HG03439 (cell line): ENCODE measurements at regions not wholly inside any gene's neighbourhood (a gene's known extent, or its start where the extent isn't known, plus 50 kb on each side); places are given as distances from the start of the nearest gene placed in this dataset.

Experiments
- ATAC-seq: cut with Tn5 transposase; IDR thresholded peaks from one replicate; pipeline ENCODE4 v1.9.1; 2021; ENCODE audit warnings: mild to moderate bottlenecking, moderate library complexity; ENCODE audit not compliant: unreplicated experiment

DNA sequence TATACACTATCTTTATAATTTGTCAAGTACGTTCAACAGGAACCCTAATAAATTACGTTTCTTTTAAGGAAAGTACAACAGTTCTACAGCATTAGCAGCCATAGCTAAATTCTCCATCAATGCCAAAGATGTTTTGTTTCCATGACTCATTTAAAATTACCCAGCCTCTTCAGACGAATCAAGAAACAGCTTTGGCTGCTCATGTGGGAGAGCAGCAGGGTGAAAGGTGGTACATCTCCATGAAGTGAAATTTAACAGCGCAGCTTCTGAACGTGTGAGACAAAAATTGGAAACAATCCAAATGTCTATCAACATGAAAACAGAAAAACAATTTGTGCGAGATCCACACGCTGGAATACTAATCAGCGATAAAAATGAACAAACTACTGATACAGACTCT lies 327.3 kb upstream of the CDH6 start:
- no peak for ATAC-seq

- no peak for ATAC-seq
Observed at GRCh38 chr5:30856242-30856641, 337.2 kb upstream of the CDH6 start.

- no peak for ATAC-seq
Observed at GRCh38 chr5:30853158-30853557, 340.3 kb upstream of the CDH6 start.

DNA sequence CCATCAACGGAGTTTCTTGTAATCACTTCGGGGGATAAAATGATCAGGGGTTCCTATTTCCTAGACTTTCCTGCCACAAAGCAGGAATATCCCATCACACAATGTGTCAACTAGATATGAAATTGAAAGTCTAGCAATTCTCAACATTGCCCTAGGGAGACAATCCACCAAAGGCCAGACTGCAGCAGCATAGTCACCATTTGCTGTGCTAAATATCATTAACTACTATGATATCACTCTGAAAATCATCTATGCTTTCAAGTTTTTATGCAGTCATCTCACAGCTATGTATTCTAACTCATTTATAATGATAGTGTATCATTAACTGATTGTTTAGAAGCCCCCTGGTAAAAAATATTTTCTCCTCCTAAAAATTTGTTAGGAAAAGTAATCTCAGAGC lies 342.6 kb upstream of the CDH6 start:
- no peak for ATAC-seq

GRCh38 chr5:30849931-30850710 lies 343.4 kb upstream of the CDH6 start:
- ATAC-seq, result no peak

DNA sequence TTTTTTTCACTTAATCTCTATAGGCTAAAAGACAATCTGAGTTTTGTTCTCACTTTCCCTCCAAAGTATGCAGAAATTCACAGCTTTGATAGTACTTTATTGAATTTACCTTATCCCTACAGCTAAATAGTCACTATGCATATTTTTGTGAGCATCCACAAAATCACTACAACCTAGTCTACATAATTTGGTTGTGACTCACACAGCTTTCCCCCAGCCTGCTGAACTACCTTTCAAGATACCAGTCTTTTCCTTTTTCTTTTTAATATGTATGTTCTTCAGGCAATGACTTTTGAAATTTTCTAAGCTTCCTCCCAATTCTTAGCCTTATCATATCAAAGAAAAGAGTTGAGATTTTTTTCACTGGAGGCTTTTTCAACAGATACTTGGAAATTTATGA lies 347.3 kb upstream of the CDH6 start:
- no peak for ATAC-seq

- no peak for ATAC-seq
Observed at GRCh38 chr5:30845194-30845593, 348.3 kb upstream of the CDH6 start.

- ATAC-seq, result no peak
Observed at GRCh38 chr5:30843541-30843940, 349.9 kb upstream of the CDH6 start.

GRCh38 chr5:30839956-30840355 lies 353.5 kb upstream of the CDH6 start:
- no peak for ATAC-seq

DNA sequence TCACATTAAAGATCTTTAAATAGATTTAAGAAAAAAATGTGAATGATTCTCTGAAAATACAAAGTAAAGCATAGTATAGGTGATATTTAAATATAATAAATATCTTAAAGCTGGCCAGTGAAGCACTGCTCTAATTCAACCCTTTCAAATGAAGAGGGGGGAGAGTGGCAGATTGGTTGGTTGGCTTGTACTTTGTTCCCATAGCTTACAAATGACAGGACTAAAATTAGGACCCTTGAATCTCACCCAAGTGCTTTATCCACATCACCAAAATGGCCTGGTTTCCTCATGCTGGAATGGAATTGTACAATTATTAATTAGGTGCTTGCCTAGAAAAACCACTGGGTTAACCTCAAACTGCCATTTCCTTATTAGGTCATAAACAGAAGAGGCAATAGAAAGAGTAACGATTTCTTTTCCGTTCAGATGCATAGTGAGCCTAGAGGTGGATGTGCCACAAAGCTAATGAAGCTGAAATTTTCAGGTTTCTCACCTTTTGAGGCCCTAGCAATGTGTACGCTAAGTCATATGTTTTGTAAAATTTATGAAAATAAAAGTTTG lies 354.5 kb upstream of the CDH6 start:
- ATAC-seq, result no peak

DNA sequence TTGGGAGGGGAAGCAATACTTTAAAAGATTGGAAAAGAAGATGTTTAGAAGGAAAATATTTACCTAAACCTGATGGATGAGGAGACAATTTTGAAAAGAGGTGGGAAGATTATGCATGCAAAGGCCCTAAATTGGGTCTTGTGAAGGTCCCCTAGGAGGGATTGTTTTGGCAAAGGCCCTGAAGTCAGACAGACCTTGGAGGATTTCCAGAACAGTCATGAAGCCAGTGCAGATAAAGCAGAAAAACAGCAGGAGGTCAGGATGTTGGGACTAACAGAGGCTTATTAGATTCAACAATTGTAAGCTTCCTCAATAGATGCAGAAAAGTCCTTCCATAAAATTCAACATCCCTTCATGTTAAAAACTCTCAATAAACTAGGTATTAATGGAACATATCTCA lies 361.0 kb upstream of the CDH6 start:
- no peak for ATAC-seq

DNA sequence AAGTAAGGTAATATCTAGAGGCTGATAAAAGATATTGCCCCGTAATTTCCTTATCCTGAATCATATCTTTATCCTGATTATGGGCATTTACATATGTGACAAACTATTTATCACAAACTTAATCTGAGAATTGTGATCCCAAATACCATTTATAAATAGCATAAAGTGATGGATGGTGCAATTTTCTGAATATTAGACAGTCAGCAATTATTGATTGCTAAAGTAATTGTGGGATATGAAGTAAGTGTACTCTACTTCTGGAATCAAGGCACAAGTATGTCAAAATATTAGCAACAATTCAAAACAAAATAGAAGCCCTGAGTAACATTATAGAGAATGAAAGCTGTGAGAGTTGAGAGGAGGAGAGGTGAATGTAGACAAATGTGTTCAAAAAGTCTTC lies 361.9 kb upstream of the CDH6 start:
- ATAC-seq, result no peak

GRCh38 chr5:30831123-30831522 lies 362.4 kb upstream of the CDH6 start:
- ATAC-seq, result no peak

DNA sequence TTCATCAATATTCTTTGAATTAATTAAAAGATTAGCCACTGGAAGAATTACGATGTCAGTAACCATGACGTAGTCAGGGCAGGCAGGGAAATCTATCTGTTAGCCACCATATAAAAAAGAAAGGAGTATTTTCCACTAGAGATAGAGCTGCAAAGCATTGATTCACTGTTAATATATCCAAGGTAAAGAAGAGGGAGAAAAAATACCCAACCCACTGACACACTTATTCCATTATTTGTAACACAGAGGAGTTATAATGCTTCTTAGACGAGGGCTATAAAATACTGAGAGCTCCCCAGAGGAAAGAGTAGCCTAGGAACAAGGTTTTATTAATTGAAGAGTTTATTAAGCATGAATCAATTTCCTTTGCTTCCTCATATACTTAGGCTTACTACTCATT lies 382.2 kb upstream of the CDH6 start:
- ATAC-seq, result no peak

DNA sequence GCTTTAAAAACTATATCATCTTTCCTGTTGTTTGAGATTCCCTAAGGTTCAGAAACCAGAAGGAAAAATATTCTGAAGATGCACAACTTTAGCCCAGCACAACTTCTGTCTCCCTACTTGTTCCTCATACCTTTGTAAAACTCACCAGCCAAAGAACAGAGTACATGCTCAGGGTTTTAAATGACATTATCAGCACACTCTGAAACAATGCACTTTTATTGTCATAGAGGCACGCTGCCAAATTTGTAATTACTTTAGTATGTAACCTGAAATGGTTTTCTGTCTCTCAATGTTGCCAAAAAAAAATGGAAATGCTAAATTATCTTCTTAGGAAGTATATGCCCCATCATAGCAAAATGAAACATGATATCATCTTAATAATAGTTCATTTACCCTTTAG lies 383.6 kb upstream of the CDH6 start:
- no peak for ATAC-seq

DNA sequence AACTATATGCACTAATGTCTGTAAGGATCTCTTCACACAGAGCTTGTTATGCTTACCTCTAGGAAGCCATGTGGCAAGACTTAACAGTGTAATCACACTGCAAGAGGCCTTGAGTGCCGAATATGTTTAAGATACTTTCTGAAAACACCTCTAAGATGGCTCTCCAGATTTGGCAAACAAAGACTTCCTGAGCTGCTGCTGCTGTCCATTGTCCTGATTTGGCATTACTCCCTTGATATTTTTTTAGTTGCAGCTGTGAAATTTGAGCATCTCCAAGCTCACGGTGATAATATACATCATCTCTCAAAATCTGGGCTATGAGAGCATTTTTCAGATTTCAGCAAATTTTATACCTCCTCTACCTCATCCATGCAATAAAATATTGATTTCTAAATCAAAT lies 384.5 kb upstream of the CDH6 start:
- ATAC-seq, result no peak

DNA sequence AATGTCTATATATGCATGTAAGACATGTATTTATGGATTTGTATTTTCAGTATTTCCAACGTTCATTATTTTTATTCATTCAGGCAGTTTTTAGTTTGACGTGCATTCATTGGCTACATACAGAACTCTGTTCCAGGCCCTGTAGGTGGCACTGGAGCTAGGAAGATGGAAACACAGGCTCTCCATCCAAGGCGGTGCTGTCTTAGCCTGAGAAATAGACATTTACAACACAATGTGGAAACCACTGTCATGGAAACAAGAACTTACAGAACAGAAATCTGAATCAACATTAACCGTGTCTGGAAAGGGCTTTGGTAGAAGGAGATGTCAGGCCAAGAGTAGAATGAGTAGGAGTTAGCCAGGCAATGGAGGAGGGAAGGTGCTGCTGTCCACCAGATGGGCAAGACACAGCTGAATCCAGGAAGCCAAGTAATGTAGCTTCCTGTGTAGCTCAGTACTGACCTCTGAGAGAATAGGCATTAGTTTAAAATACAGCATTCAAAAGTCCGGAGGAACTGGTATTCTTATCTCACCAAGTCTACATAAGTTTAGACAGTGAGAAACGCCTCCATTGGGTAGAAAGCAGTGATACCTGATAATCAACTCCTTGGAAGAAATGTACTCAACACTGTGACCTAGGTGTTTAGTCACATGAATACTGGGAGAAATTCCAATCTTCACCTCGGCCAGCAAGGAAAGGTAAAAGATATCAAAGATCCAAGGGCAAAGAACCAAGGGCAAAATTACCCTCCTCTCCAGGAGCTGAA lies 388.6 kb upstream of the CDH6 start:
- ATAC-seq, result no peak

GRCh38 chr5:30802961-30803705 lies 390.4 kb upstream of the CDH6 start:
- no peak for ATAC-seq

DNA sequence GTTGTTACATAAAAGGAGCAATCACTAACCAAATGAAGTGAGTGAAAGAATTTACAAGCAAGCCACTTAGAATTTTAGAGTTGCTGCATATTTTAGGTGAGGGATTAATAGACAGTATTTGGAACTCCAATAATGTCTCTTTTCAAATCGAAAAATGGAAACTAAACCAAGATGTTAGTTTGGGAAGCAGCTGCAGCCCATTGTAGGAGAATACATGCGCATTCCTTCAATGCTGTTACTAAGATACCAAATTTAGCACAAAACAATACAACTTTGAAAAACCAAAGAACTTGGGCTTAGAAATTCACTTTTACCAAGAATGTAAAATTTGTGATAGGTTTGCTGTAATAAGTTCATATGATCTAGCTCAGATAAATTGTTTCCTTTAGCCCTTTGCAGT lies 411.8 kb upstream of the CDH6 start:
- no peak for ATAC-seq

DNA sequence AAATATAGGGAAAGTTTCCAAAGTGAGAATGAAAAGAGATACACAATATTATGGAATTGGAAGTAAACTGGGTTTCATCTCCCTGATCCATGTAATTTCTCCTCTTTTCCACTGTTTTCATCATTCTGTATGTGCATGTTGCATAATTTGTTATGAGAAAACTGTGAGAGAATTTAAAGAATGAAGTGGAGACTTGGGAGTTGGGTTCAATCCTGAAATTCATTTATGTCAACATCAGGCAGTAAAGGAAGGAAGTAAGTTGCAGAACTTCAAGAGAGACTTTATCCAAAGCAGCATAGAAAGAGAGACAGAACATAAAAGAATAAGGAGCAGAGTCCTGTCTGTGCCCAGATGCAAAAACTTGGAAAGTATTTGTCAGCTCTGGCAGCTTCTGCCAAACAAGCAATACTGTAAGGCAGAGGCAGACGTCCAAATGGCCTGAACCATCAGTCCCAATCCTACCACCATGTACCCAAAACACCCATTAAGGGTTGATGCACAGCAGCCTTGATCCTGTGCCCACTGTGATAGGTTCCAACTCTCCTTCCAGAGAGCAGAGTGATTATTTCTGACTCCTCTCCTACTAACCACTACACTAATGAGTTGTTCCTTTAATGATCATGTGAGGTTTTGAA lies 425.3 kb upstream of the CDH6 start:
- no peak for ATAC-seq

GRCh38 chr5:30765706-30766105 lies 427.8 kb upstream of the CDH6 start:
- ATAC-seq, result no peak
